Ishikawa (cell line): ENCODE measurements at regions not wholly inside any gene's neighbourhood (a gene's known extent, or its start where the extent isn't known, plus 50 kb on each side); places are given as distances from the start of the nearest gene placed in this dataset.

ENCODE experiments used
- CEBPB ChIP-seq: IDR thresholded peaks from 2 replicates; pipeline ENCODE4 v1.6.1; 2012
- CREB1 ChIP-seq: IDR thresholded peaks from 2 replicates; pipeline ENCODE4 v1.6.1; 2012; ENCODE audit warnings: low read depth
- EGR1 ChIP-seq: IDR thresholded peaks from 2 replicates; pipeline ENCODE4 v1.6.1; 2012
- EP300 ChIP-seq: IDR thresholded peaks from 2 replicates; pipeline ENCODE4 v1.6.1; 2012; ENCODE audit warnings: borderline replicate concordance
- FOXM1 ChIP-seq: IDR thresholded peaks from 2 replicates; pipeline ENCODE4 v1.6.1; 2012; ENCODE audit warnings: low read depth, borderline replicate concordance
- NFIC ChIP-seq: IDR thresholded peaks from 2 replicates; pipeline ENCODE4 v1.6.1; 2012
- RAD21 ChIP-seq: IDR thresholded peaks from 2 replicates; pipeline ENCODE4 v1.6.1; 2012; ENCODE audit warnings: low read depth
- REST ChIP-seq: IDR thresholded peaks from 2 replicates; pipeline ENCODE4 v1.6.1; 2012; ENCODE audit warnings: low read depth, mild to moderate bottlenecking
- TAF1 ChIP-seq: IDR thresholded peaks from 2 replicates; pipeline ENCODE4 v1.6.1; 2012; ENCODE audit warnings: low read depth, mild to moderate bottlenecking
- TCF12 ChIP-seq: IDR thresholded peaks from 2 replicates; pipeline ENCODE4 v1.6.1; 2012; ENCODE audit warnings: low read depth
- TEAD4 ChIP-seq: IDR thresholded peaks from 2 replicates; pipeline ENCODE4 v1.6.1; 2012
- USF1 ChIP-seq: IDR thresholded peaks from 2 replicates; pipeline ENCODE4 v1.6.1; 2012
- YY1 ChIP-seq: IDR thresholded peaks from 2 replicates; pipeline ENCODE4 v1.6.1; 2012; ENCODE audit warnings: low read depth
- ZBTB7A ChIP-seq: IDR thresholded peaks from 2 replicates; pipeline ENCODE4 v1.6.1; 2012; ENCODE audit warnings: low read depth
- TF ChIP-seq, protein P1 (sequence below): IDR thresholded peaks from 2 replicates; pipeline ENCODE4 v1.6.1; 2012

GRCh38 chr5:96340357-96340756 lies 92.7 kb downstream of the PCSK1 start:
- no peak for TF ChIP-seq USF1
- no peak for TF ChIP-seq TCF12

DNA sequence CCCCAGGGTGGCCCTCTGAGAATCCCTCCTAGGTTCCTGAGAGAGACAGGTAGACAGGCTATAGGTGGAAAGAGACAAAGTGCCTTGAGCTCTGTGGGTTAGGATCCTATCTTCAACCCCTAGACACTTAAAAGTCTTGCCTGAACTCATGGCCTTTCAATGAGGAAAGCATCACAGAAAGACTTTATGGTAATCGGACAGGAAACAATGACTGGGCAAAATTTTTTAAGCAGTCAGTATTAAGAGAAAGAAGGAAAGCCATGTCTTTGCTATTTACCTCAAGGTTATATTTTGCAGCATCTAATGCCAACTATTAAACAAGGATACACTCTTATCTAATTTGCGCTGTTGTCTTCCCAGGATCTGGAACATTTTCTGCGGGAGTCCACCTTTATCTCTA lies 93.2 kb downstream of the PCSK1 start:
- TF ChIP-seq TEAD4 (no peak), CREB1 (no peak), TAF1 (no peak), USF1 (no peak), NFIC (no peak), ZBTB7A (no peak), EP300 (no peak), YY1 (no peak), REST (no peak), RAD21 (no peak)

DNA sequence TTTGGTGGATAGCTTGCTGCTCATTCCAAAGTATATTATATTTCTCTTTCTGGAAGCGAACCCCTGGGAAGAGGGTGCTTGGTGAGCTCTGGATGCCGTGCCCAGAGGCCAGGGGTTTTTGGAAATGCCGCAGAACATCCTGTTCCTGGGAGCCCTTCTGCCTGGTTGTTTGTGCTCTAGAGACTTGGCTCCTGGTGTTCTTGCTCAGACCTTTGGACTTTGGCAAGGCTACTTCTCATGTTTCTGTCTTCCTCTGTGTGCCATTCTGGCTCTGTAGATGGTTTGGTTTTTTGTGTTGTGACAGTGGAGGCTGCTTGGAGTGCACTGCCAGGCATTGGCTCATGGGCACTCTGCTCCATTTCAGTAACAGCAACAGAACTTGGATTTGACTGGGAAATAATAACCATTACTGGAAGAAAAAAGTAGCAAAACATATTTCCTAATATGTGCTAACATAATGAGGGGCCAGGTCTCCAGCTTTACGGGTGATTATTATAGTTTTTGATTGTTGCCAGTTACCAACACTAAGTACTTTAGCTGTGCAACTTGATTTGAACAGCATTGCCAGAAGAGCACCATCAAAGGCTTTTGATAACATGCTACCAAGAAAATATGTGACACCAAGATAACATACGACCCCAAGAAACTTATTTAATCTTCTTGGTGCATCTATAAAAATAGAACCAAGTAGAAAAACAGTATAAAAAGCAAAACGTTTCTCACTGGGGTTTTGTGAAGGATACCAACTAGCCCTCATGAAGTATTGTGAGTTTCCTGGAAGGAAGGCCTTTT lies 94.2 kb downstream of the PCSK1 start:
- TF ChIP-seq TCF12 = no peak
- no peak for TF ChIP-seq USF1
- no peak for TF ChIP-seq TEAD4
- TF ChIP-seq CEBPB = no peak
- TF ChIP-seq, protein P1, sequence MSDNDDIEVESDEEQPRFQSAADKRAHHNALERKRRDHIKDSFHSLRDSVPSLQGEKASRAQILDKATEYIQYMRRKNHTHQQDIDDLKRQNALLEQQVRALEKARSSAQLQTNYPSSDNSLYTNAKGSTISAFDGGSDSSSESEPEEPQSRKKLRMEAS = no peak
- TF ChIP-seq ZBTB7A = no peak
- TF ChIP-seq YY1 = no peak
- TF ChIP-seq CREB1 = no peak
- TF ChIP-seq NFIC = no peak
- TF ChIP-seq REST = no peak
- TF ChIP-seq TAF1 = no peak
- TF ChIP-seq FOXM1 = no peak

GRCh38 chr5:96338091-96338490 lies 95.0 kb downstream of the PCSK1 start:
- no peak for TF ChIP-seq EGR1
- no peak for TF ChIP-seq FOXM1
- no peak for TF ChIP-seq TEAD4
- TF ChIP-seq TCF12 = no peak
- no peak for TF ChIP-seq USF1
- no peak for TF ChIP-seq RAD21
- TF ChIP-seq CREB1 = no peak
- TF ChIP-seq TAF1 = no peak
- no peak for TF ChIP-seq YY1
- TF ChIP-seq CEBPB = no peak
- TF ChIP-seq EP300 = no peak
- TF ChIP-seq, protein P1 = no peak

DNA sequence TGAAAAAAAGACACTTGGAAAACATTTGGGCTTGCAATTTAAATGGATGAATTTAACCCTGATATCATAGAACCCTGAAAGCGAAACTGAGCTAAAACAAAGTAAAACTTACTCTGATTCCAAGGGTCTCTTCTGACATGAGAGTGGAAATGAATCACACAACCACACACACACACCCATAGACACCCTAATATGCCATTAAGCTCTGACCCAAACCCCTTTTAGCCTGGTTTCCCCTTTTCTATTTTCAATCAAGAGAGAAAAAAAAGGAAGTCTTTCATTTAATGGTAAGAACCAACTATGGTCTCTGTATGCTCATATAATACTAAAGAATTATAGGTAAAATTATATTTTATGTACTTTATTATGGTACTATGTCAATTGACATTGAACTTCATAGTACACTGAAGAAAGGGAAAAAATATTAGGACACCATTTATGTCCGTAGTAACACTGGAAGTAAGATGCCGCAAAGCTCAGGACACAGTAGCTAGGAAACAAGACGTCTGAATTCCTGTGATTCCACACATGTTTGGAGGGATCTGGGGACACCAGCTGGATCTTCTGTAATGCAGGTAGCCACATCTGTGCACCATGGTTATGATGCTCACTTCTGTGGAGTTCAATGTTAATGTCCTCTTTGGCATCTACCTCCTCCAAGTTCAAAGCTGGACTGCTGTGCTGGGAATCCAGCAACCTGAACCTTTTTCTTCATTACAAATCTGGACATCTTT lies 95.8 kb downstream of the PCSK1 start:
- TF ChIP-seq TEAD4 (no peak), TAF1 (no peak), FOXM1 (no peak), EGR1 (no peak), REST (no peak), EP300 (no peak), NFIC (no peak), RAD21 (no peak), TCF12 (no peak), ZBTB7A (no peak), CREB1 (no peak), CEBPB (no peak), USF1 (no peak), YY1 (no peak)
- TF ChIP-seq, protein P1 = no peak
